NCI-H1048 (cell line): ENCODE measurements at regions not wholly inside any gene's neighbourhood (a gene's known extent, or its start where the extent isn't known, plus 50 kb on each side); places are given as distances from the start of the nearest gene placed in this dataset.

Experiments
- DNase-seq: peaks from one replicate; lab custom pipeline; 2025; lab: John Stamatoyannopoulos, UW

DNA sequence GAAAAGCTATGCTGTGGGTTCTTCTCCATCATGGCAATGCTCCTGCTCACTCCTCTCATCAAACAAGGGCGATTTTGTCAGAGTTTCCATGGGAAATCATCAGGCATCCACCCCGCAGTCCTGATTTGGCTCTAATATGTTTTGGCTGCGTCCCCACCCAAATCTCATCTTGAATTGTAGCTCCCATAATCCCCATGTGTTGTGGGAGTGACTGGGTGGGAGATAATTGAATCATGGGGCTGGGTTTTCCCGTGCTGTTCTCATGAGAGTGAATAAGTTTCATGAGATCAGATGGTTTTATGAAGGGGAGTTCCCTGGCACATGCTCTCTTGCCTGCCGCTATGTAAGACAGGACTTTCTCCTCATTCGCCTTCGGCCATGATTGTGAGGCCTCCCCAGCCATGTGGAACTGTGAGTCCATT lies 163.8 kb downstream of the GADD45G start:
- DNase-seq: no peak

DNA sequence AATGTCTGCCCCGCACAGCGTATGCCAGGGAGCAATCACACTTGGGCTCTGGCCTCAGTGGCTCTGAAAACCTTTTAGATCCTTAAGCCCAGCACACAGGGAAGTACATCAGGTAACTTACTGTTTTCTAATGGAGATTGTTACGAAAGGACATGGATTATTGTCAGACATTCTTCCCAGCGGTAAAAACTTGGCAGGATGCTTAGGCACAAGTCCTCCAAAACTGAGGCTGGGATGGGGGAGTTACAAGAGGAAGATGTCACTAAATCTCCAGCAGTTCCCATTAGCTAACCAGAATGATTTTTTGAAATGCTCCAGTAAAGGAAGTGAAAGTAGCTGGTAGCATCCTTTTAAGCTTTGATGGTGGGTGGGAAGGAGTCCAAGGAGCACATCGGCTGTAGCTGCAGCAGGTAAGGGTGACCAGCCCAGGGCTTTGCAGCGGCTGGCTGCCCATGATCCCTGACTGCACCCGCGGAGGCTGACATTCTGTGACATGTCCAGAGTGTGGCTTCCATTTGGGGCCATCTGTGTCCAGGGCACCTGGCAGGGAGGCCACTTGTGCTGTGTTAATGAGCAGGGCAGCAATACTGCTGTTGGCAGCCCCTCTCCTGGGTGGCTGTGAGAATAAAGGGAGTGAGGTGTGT lies 165.8 kb downstream of the GADD45G start:
- DNase-seq: no peak

DNA sequence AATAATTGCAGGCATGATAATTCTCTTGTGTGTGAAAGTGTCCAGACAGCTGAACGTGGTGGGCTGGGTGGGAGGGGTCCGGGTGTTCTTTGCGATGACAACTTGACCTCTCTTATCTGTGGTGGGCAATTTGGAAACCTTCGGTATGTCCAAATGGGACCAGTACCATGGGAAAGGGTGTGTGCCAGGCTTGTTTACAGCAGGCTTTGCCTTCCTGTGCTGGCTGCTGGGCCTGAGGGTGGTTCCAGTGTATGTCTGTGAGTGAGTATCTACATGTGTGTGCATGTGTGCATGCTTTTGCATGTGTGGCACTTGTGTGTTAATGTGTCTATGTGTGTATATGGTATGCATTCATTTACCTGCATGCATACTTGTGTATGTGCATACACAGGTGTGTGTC lies 166.4 kb downstream of the GADD45G start:
- DNase-seq: no peak

DNA sequence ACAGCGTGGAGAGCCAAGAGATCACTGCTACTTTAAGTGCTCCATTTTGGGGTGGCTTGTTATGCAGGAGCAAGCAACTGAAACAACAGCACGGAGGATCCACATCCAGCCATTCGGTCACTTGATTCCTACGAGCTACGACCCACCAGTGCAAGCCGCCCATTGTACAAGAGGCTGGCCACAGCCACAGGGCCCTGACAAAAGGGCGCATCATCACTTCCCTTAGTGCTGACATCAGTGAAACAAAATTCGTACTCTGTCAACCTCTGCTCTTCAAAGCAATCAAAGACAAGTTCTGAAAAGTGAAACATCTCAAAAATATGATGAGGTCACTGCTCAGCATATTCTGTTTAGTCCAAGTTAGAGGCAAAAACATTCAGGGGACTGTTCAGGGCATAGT lies 168.4 kb downstream of the GADD45G start:
- DNase-seq: no peak

DNA sequence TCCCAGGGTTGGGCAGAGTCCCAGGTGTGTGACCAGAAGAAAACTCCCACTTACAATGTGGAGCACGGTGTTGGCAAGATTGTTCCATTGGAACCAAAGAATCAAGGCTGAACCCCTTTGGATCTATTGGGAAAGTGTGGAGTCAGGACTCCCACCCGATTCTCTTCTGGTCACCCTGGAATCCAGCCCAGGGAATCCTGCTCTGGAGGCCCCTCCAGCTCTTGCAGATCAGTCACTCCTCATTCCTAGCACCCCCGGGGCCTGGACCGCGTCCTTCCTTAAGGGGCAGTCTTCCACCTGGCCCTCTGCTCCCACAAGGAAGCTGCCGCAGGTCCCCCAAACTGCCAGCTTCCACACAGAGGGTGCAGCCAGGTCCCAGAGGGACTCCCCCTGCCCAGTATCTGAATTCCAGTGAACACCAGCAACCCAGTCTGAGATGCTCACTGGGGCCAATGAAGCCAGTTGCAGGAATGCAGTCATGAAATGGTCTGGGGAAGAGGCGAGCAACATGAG lies 170.1 kb downstream of the GADD45G start:
- DNase-seq: no peak

DNA sequence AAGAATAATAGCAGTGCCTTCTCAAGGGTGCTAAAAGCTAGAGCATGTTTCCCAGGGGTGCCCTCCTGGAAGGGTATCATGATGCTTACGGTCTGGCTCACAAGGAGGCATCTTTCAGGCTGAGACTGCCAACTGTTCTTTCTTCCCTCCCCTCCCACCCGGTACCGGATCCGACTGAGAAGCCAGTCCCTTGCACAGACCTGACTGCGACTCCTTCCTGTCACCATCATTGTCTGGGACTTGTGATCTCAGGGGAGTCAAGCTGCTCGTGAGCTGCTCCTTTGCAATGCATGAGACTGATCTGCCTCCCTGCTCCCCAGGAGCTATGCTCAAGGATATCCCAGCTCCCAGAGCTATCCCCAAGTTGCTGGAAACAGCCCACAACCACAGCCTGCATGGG lies 170.8 kb downstream of the GADD45G start:
- no peak for DNase-seq

DNA sequence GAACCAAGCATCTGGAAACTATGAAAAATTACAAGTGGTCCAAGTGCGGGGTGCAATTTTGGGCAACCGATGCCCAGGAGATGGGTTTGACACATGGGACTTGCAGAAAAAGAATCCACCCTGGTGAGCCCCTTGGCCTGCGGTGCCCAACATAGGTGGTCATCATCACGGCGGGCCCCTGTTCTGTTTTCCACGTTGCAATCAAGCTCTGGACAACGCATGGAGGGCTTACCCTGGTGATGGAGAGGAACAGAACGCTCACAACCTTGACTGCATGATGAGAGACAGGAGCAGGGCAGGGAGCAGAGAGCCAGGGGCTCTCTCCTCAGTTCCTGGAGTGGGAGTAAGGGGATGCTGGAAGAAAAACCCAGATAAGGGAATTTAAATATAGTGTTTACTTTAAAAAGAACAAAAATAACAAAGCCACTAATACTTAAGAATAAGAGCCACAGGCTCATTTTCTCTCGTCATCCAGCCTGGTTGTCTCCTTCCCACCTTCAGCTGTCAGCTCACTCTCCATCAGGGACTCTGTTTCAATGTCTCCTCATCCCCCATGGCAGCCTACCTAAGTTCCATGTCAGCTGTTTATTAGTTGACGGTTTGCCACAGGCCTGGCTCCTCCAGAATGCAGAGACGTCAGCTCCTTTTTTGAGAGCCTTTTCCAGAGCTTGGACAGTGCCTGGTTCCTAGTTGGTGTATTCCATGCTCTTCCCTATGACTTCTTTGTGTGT lies 172.1 kb downstream of the GADD45G start:
- no peak for DNase-seq

- DNase-seq: no peak
Observed at GRCh38 chr9:89777544-89777943, 172.7 kb downstream of the GADD45G start.

DNA sequence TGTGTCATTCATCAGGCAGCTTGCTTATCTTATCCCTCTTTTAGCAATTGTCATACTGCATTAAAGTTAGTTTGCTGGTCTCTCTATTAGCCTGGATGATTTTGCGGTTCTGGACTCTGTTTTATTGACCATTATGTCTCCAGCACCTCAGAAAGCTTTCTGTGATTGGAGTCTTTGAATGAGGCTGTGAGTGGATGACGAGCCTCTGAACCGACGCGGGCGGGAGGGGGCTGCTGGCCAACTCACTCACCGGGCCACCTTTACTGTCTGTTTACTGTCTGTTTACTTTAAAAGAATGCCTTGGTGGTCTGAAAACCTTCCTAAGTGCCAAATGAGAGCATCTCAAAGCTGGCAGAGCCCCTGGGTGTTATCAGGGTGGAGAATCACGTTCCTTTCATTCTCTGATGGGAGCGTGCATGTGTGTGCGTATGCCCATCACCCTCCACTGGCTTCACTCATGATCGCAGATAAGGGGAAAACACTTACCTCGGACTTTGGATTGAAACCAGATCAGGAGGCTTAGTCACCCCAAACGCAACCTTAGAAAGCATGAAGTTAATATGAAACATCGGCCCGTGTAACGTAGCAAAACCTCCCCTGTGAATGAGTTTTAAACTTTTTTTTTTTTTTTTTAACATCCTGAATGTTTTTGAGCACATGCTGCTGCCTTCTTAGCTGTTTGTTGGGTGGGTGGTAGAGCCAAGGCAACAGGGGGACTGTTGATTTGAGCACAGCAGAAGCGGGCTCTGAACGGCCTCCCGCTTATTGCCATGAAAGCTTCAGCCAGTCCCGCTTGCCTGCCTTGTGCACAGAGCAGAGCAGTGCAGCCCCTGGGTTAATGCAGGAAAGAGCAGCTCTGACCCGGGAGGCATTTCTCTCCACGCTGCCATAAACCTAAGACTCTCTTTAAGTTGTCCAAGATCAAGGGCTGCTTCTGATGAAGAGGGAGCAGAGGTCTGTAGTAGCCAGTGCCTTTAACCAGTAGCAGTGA lies 173.6 kb downstream of the GADD45G start:
- DNase-seq: no peak

- DNase-seq: no peak
Observed at GRCh38 chr9:89779405-89780203, 174.8 kb downstream of the GADD45G start.

GRCh38 chr9:89780959-89781358 lies 176.1 kb downstream of the GADD45G start:
- no peak for DNase-seq

DNA sequence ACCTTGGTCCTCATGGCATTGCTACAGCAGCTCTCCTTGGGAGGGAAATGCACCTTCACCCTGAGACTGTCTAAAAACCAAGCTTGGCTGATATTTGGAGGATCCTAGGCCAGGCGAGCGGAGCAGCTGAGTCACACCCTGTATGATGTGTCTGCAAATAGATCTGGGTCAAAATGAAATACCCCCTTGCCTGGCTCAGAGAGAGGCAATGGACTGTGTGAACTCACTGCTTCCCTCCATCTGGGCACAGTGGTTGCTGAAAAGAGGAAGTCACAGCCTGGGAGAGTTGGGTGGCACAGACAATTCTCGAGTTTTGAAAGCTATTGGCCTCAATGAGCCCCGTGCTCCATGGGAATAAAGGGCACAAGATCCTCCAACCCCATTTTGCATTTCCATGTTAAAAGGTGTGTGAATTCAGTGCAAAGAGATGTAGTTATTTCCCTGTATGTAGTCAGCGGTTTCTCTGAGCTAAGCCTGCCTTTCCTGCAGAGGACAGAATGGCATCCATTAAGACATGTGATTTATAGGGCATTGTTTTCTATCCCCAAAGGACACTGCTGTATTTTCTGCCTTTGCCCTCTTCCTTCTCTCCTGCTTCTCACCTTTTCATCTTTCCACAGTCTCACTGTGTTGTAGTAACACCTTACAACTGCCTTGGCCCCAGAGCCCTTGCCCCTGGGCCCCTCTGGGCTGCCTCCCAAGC lies 177.2 kb downstream of the GADD45G start:
- DNase-seq: no peak

DNA sequence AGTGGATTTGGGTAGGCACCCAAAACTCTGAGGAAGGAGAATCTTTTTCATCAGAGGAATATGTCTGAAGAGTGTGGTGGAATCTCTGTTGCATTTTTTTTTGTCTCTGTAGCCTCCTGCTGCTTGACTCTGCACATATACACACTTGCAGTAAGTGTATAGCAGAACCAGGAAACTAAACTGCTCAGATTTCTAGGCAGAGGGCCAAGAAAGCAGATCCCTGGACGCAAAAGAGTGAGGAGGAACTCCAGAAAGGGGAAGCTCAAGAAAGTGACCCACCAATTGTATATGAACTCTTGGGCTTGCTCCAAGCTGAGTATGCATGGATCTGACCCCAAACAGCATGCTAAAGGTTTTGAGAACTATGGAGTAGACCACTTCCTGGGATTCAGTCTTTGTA lies 181.8 kb downstream of the GADD45G start:
- DNase-seq: no peak

DNA sequence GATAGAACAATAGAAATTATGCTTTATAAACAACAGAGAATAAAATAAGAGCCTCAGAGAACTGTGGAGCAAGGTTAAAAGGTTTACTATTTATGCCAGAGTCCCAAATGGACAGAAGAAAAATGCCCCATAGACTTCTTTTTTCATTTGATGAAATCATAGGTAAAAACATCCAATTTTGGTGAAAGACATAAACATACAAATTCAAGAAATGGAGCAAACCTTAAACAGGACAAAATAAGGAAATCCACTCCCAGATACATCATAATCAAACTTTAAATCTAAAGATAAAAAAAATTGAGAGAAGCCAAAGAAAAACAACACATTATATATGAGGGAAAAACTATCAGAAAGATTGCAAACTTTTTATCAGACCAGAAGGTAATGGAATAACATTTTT lies 182.8 kb downstream of the GADD45G start:
- no peak for DNase-seq

DNA sequence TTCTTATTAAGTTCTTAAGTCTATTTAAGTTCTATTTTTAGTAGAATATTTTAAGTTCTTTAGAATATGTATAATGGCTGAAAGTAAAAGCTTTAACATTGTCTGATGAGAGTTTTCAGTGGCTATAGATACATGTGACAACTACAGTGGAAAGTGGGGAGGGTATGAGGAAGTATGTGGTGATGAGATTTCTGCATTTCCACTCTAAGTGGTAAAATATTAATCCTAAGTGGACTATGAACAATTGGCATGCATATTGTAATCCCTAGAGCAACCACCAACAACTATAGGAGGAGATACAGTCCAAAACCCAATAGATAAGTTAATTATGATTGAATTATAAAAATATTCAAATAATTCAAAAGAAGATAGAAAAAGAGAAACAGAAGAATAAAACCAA lies 183.6 kb downstream of the GADD45G start:
- DNase-seq: no peak

- no peak for DNase-seq
Observed at GRCh38 chr9:89789922-89790510, 185.2 kb downstream of the GADD45G start.

- DNase-seq: no peak
Observed at GRCh38 chr9:89790542-89791109, 185.8 kb downstream of the GADD45G start.

- no peak for DNase-seq
Observed at GRCh38 chr9:89791754-89792153, 186.9 kb downstream of the GADD45G start.

DNA sequence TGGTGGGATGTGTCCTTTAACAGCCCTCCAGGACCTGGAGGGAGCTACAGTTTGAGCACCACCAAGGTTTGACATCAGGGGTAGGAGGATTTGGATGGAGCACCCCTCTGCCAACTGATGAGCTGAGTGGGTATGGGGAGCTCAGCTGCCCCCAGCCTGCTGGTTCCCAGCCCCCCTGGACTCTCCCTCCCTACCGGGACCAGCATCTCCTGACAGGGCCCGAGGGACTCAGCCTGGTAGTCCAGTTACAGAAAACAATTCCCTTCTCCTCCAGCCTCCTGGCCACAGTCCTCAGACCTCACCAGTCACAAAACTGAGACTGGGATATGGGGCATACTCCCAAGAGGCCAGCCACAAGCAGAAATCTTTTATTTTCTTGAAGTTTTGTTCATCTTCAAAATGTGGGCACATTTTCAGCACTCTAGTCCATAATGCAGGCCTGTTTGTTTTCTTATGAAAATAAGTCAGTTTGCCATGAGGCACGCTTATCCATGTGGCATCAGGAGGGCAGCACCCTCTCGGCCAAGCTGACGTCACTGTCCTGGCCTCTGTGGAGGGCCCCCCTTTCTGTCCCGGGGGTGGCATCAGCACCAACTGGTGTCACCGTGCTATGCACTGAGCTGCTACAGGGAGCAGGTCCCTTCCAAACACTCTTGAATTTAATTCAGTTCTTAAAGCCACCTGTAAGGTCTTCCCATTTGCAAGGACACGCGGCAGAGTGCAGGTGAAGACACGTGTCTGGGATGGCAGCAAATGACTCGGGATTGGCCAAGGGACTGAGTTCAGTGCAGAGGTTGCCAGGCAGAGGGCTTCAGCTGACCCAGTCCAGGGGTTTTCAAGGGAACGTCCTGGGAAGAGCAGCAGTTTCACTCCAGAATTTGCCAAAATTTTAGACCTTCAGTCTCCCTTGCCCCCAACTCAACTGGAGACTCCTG lies 187.6 kb downstream of the GADD45G start:
- no peak for DNase-seq
